B cell (primary cell): ENCODE measurements at regions not wholly inside any gene's neighbourhood (a gene's known extent, or its start where the extent isn't known, plus 50 kb on each side); places are given as distances from the start of the nearest gene placed in this dataset.

ENCODE experiments used
- EZH2 ChIP-seq: IDR thresholded peaks from 2 replicates; pipeline ENCODE4 v1.6.1; 2012; ENCODE audit warnings: borderline replicate concordance, low read depth, mild to moderate bottlenecking, moderate library complexity, low read length; ENCODE audit not compliant: insufficient read depth, poor library complexity, severe bottlenecking
- TF ChIP-seq, protein P1 (sequence below): fragments of 200-600 bp; IDR thresholded peaks from one replicate; pipeline ENCODE4 v1.8.0; 2022; ENCODE audit warnings: antibody characterized with exemption, mild to moderate bottlenecking

DNA sequence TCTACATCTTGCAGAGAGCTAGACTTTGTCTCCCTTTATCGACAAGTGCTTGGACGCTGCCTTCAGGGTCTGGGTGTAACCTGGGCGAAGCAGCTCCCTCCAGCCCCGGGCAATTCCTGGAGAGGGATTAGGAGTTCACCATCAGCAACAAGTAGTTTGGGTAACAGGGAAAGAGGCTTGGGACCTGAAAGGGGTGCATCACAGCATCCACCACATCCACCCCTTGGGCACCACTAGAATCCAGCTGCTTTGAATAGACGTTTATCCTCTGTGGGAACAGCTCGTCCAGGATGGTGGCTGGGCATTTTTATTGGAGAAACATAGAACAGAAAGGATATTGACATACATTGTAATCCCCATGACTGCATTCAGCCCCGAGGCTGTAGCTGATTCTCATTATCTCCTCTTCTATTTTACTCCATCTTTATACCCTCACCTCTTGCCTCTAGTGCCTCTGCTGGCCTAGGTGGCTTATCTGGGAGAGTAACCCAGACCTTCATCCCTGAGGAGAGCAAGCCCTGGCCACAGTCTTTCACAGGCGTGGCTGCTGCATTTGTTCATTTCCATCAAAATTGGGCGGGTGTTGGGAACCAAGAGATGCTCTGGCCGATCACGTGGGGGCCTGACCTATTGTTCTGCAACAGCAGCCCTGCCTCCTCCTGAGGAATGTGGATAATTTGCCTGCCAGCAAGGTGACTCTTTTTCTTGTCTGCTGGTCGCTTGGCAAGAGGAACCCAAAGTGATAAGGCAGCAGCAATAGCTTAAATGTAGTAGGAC, 109.2 kb upstream of the RALGAPA2 start:
- TF ChIP-seq, protein P1, sequence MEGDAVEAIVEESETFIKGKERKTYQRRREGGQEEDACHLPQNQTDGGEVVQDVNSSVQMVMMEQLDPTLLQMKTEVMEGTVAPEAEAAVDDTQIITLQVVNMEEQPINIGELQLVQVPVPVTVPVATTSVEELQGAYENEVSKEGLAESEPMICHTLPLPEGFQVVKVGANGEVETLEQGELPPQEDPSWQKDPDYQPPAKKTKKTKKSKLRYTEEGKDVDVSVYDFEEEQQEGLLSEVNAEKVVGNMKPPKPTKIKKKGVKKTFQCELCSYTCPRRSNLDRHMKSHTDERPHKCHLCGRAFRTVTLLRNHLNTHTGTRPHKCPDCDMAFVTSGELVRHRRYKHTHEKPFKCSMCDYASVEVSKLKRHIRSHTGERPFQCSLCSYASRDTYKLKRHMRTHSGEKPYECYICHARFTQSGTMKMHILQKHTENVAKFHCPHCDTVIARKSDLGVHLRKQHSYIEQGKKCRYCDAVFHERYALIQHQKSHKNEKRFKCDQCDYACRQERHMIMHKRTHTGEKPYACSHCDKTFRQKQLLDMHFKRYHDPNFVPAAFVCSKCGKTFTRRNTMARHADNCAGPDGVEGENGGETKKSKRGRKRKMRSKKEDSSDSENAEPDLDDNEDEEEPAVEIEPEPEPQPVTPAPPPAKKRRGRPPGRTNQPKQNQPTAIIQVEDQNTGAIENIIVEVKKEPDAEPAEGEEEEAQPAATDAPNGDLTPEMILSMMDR = no peak
- no peak for TF ChIP-seq EZH2
